OCI-LY3 (cell line): ENCODE measurements at regions not wholly inside any gene's neighbourhood (a gene's known extent, or its start where the extent isn't known, plus 50 kb on each side); places are given as distances from the start of the nearest gene placed in this dataset.
"Not testable (repeated sequence)": the region's sequence is repeated elsewhere in the genome, so short reads cannot be mapped to it uniquely, and the experiment has no call there.

Experiments
- H2AFZ ChIP-seq: fragments of 200-600, 300-600 bp; shearing (Covaris generic); 2 replicates; pipeline ENCODE4 v1.6.0; 2014; ENCODE audit warnings: antibody characterized with exemption, low read depth, low read length
- H3K27ac ChIP-seq: fragments of 200-600, 300-600 bp; sonication (generic); 2 replicates; pipeline ENCODE4 v1.5.1; 2014; ENCODE audit warnings: mild to moderate bottlenecking, low read length, moderate library complexity, mixed read lengths
- H3K27me3 ChIP-seq: fragments of 200-600, 300-600 bp; sonication (generic); 2 replicates; pipeline ENCODE4 v1.6.1; 2014; ENCODE audit warnings: low read depth, low read length, mixed read lengths
- H3K36me3 ChIP-seq: fragments of 200-600, 300-600 bp; sonication (generic); replicated peaks from 2 replicates; pipeline ENCODE3; 2014; ENCODE audit warnings: low read depth, low read length, mixed read lengths
- H3K4me1 ChIP-seq: fragments of 300-600, 200-600 bp; sonication (generic); 2 replicates; pipeline ENCODE4 v1.6.1; 2014; ENCODE audit warnings: low read length, mixed read lengths
- H3K4me2 ChIP-seq: fragments of 200-600, 300-600 bp; sonication (generic); 2 replicates; pipeline ENCODE4 v1.6.1; 2014; ENCODE audit warnings: low read length, mixed read lengths
- H3K4me3 ChIP-seq: fragments of 300-600, 200-600 bp; sonication (generic); 2 replicates; pipeline ENCODE4 v1.5.1; 2014; ENCODE audit warnings: antibody characterized with exemption, mild to moderate bottlenecking, low read length, moderate library complexity
- H3K79me2 ChIP-seq: fragments of 300-600, 200-600 bp; shearing (Covaris generic); 2 replicates; pipeline ENCODE4 v1.6.1; 2014; ENCODE audit warnings: mild to moderate bottlenecking, low read length, mixed read lengths
- H3K9ac ChIP-seq: fragments of 300-600, 200-600 bp; shearing (Covaris generic); 2 replicates; pipeline ENCODE4 v1.6.0; 2014; ENCODE audit warnings: mild to moderate bottlenecking, low read length, moderate library complexity
- H3K9me3 ChIP-seq: fragments of 200-600, 300-600 bp; shearing (Covaris generic); 2 replicates; pipeline ENCODE4 v1.6.1; 2014; ENCODE audit warnings: low read length, mixed read lengths; ENCODE audit not compliant: insufficient read depth
- H4K20me1 ChIP-seq: fragments of 200-600, 300-600 bp; sonication (generic); 2 replicates; pipeline ENCODE4 v1.6.1; 2016; ENCODE audit warnings: low read length, mixed read lengths; ENCODE audit not compliant: insufficient read depth
- EZH2phosphoT487 ChIP-seq: fragments of 200-600 bp; shearing (Covaris generic); IDR thresholded peaks from 2 replicates; pipeline ENCODE4 v1.6.1; 2018; ENCODE audit warnings: antibody characterized with exemption, mixed run types, low read depth
- TF ChIP-seq, protein P1 (sequence below): fragments of 200-600, 300-600 bp; sonication (generic); IDR thresholded peaks from 2 replicates; pipeline ENCODE4 v1.5.1; 2014; ENCODE audit warnings: antibody characterized with exemption, low read length, low read depth

DNA sequence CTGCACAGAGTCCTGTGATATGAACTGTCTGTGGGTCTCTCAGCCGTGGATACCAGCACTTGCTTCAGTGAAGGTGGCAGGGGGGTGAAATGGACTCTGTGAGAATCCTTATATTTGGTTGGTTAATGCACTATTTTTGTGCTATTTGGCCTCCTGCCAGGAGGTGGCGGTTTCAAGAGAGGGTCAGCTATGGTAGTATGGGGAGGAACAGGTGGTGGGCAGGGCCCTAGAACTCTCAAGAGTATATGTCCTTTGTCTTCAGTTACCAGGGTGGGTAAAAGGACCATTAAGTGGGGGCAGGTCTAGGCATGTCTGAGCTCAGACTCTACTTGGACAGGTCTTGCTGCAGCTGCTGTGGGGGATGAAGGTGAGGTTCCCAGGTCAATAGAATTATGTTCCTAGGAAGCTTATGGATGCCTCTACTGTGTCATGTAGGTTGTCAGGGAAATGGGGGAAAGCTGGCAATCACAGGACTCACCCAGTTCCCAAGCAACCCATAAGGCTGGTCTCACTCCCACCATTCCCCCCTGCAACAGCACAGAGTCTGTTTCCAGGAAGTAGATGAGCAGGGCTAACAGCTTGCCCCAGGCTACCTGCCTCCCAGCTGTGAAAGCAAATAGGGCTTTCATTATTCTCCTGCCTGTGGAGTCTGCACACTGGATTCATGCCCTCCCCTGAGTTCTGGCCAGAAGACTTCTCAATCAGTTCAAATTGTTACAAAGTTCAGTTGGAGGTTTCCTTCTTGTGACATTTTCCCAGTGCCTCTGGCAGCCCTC, 56.8 kb upstream of the PHIP start:
- no peak overlapping the region for H3K9ac ChIP-seq

DNA sequence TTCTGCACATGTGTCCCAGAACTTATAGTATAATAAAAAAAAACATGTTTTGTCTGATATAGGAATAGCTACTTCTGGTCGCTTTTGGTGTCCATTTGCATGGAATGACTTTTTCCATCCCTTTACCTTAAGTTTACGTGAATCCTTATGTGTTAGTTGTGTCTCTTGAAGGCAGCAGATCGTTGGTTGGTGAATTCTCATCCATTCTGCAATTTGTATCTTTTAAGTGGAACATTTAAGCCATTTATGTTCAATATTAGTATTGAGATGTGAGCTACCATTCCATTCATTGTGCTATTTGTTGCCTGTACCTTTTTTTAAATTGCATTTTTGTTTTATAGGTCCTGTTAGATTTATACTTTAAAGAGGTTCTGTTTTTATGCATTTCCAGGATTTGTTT, 55.1 kb upstream of the PHIP start:
- Histone ChIP-seq H3K4me1 (no peaks in the 10 kb centered on the region), H3K27me3 (no peaks in the 10 kb centered on the region), H3K79me2 (no peaks in the 10 kb centered on the region), H3K4me2 (no peak overlapping the region), H3K36me3 (no peaks in the 10 kb centered on the region), H3K9ac (no peak overlapping the region), H3K27ac (no peak overlapping the region), H3K9me3 (peaks cover 4% of the 10 kb centered on the region), H2AFZ (no peak overlapping the region), H3K4me3 (no peak overlapping the region), H4K20me1 (no peaks in the 10 kb centered on the region)
- TF ChIP-seq, protein P1, sequence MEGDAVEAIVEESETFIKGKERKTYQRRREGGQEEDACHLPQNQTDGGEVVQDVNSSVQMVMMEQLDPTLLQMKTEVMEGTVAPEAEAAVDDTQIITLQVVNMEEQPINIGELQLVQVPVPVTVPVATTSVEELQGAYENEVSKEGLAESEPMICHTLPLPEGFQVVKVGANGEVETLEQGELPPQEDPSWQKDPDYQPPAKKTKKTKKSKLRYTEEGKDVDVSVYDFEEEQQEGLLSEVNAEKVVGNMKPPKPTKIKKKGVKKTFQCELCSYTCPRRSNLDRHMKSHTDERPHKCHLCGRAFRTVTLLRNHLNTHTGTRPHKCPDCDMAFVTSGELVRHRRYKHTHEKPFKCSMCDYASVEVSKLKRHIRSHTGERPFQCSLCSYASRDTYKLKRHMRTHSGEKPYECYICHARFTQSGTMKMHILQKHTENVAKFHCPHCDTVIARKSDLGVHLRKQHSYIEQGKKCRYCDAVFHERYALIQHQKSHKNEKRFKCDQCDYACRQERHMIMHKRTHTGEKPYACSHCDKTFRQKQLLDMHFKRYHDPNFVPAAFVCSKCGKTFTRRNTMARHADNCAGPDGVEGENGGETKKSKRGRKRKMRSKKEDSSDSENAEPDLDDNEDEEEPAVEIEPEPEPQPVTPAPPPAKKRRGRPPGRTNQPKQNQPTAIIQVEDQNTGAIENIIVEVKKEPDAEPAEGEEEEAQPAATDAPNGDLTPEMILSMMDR, result no peak
- no peak for TF ChIP-seq EZH2phosphoT487

More for the DNA sequence above, 56.8 kb upstream of the PHIP start:
- Histone ChIP-seq H2AFZ (no peak overlapping the region), H4K20me1 (no peaks in the 10 kb centered on the region), H3K27me3 (no peaks in the 10 kb centered on the region), H3K27ac (no peak overlapping the region), H3K4me3 (no peak overlapping the region), H3K36me3 (no peaks in the 10 kb centered on the region), H3K9me3 (peaks cover 4% of the 10 kb centered on the region), H3K4me2 (no peak overlapping the region), H3K4me1 (no peaks in the 10 kb centered on the region), H3K79me2 (no peaks in the 10 kb centered on the region)
- no peak for TF ChIP-seq EZH2phosphoT487
- TF ChIP-seq, protein P1, result no peak

DNA sequence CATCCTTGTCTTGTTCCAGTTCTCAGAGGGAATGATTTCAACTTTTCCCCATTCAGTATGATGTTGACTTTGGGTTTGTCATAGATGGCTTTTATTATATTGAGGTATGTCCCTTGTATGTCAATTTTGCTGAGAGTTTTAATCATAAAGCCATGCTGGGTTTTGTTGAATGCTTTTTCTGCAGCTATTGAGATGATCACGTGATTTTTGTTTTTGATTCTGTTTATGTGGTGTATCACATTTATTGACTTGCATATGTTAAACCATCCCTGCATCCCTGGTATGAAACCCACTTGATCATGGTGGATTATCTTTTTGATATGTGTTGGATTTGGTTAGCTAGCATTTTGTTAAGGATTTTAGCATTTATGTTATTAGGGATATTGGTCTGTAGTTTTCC, 53.2 kb upstream of the PHIP start:
- not testable (repeated sequence) for H3K36me3 ChIP-seq, H3K4me3 ChIP-seq, H3K9ac ChIP-seq, H3K4me1 ChIP-seq, H3K4me2 ChIP-seq, H3K27ac ChIP-seq, H3K9me3 ChIP-seq, H3K79me2 ChIP-seq, H3K27me3 ChIP-seq, H2AFZ ChIP-seq, H4K20me1 ChIP-seq
